Activated T-helper 1 cell treated with anti-CD3 and anti-CD28 coated beads, Interleukin-12 subunit alpha, Interleukin-12 subunit beta, Interleukin-2, Interleukin-4 antibody, amounts not matched to agents 30 ng/mL and 10 ng/mL and 1 ng/mL, durations not matched to agents 14 hours and 24 hours and 36 hours (primary cell): ENCODE measurements at regions not wholly inside any gene's neighbourhood (a gene's known extent, or its start where the extent isn't known, plus 50 kb on each side); places are given as distances from the start of the nearest gene placed in this dataset.

ENCODE experiments used
- DNase-seq: peaks from one replicate; pipeline ENCODE4 v3.0.0; 2021; ENCODE audit warnings: low spot score
- H3K27ac Mint-ChIP-seq: one replicate; pipeline ENCODE4 v1.8.0; 2021; ENCODE audit warnings: mild to moderate bottlenecking, mixed read lengths
- H3K27me3 Mint-ChIP-seq: one replicate; pipeline ENCODE4 v1.8.0; 2022; ENCODE audit warnings: mild to moderate bottlenecking, moderate library complexity, mixed read lengths; ENCODE audit not compliant: insufficient read depth
- H3K36me3 Mint-ChIP-seq: one replicate; pipeline ENCODE4 v1.8.0; 2021; ENCODE audit warnings: low read depth, mixed read lengths
- H3K4me1 Mint-ChIP-seq: one replicate; pipeline ENCODE4 v1.8.0; 2021; ENCODE audit warnings: low read depth, mixed read lengths
- H3K4me3 Mint-ChIP-seq: one replicate; pipeline ENCODE4 v1.8.0; 2021; ENCODE audit warnings: mild to moderate bottlenecking, moderate library complexity, mixed read lengths
- H3K9me3 Mint-ChIP-seq: one replicate; pipeline ENCODE4 v1.8.0; 2021; ENCODE audit warnings: mixed read lengths
- intact Hi-C: fragments of 100-400 bp; cut with micrococcal nuclease; formaldehyde crosslinking; loops from one replicate; pipeline ENCODE4 v1.15.1; 2024

DNA sequence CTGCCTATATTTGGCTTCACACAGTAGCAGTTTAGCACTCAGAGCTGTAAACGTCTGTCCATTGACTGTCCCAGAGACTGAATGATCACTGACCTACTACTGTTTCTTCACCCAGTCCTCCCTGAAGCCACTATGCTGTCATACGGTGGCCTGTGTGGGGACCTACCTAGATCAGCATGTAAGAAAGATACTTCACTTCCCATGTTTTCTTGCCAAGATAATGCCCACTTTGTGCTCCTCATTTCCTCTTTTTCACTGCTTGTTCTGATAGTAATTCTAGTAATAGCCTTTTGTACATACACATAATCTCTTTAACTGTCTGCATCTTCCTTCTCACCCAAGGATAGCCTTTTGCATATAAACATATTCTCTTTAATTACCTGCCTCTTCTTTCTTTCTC is 109.9 kb upstream of the TIAM2 start:
- H3K27ac Mint-ChIP-seq, result no peak overlapping the region
- H3K9me3 Mint-ChIP-seq, result no peaks in the 10 kb centered on the region
- no peaks in the 10 kb centered on the region for H3K27me3 Mint-ChIP-seq
- intact Hi-C loops, result no loop called here
- no peak for DNase-seq
- no peak overlapping the region for H3K4me3 Mint-ChIP-seq
- H3K36me3 Mint-ChIP-seq, result no peaks in the 10 kb centered on the region
- H3K4me1 Mint-ChIP-seq, result no peaks in the 10 kb centered on the region

DNA sequence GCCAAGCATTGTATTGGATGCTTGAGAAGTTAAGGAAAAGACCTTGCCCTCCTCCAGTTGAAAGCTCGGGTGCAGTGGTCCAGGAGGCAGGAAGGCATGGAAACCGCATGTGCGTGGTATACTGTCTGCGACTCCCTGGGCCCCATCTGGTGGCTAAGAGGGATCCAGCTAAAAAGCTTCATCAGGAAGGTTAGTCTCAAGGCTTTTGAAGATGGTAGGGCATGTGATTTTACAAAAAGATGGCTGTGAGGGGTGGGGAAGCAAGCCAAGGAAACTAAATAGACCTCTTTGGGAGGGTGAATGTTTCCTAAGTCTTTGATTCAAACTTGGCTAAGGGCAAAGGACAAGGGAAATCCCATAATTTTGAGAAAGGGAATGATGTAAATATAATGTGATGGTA is 109.1 kb upstream of the TIAM2 start:
- intact Hi-C loops, result no loop called here
- Mint-ChIP-seq H3K27me3 (no peaks in the 10 kb centered on the region), H3K4me3 (no peak overlapping the region), H3K4me1 (no peaks in the 10 kb centered on the region), H3K27ac (no peak overlapping the region), H3K9me3 (no peaks in the 10 kb centered on the region), H3K36me3 (no peaks in the 10 kb centered on the region)
- DNase-seq, result no peak

DNA sequence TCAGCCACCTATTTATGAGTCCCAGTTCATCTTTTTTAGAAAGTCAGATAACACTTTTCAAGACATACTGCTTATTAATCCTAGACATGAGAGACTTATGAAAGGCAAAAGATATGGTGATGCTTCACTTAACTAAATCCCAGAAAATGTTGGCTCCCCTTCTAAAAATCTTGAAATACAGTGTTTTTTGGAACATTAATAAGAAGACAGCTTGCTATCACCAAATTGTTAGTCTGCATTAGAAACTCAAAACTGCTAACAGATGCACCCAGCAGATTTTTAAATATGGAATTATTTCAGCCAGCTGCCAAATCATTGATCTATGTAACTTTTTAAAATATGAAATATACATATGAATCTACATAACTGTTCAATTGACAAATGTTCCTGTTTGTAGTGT is 108.6 kb upstream of the TIAM2 start:
- Mint-ChIP-seq H3K9me3 (no peaks in the 10 kb centered on the region), H3K27ac (no peak overlapping the region), H3K36me3 (no peaks in the 10 kb centered on the region), H3K4me3 (no peak overlapping the region), H3K27me3 (no peaks in the 10 kb centered on the region), H3K4me1 (no peaks in the 10 kb centered on the region)
- DNase-seq, result no peak
- intact Hi-C loops, result no loop called here

DNA sequence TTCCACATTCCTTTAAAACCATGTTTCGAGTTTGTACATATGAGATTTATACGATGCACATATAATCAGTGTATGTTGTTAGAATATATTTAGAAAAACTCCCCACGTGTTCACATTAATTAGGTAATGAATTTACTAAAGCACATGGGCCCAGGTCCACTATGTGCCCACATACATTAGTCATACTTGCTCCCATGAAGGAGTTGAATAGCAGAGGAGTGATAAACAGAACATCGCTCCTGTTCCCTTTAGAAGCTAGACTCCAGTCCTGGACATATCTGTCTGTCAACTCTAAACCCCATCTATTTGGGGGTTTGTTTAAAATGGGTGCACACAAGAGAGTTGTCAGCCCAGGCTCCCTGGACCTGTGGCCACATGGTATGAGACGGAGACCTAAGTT is 108.1 kb upstream of the TIAM2 start:
- Mint-ChIP-seq H3K4me1 (no peaks in the 10 kb centered on the region), H3K9me3 (no peaks in the 10 kb centered on the region), H3K4me3 (no peak overlapping the region), H3K27ac (no peak overlapping the region), H3K27me3 (no peaks in the 10 kb centered on the region), H3K36me3 (no peaks in the 10 kb centered on the region)
- intact Hi-C loops, result no loop called here
- DNase-seq, result no peak

DNA sequence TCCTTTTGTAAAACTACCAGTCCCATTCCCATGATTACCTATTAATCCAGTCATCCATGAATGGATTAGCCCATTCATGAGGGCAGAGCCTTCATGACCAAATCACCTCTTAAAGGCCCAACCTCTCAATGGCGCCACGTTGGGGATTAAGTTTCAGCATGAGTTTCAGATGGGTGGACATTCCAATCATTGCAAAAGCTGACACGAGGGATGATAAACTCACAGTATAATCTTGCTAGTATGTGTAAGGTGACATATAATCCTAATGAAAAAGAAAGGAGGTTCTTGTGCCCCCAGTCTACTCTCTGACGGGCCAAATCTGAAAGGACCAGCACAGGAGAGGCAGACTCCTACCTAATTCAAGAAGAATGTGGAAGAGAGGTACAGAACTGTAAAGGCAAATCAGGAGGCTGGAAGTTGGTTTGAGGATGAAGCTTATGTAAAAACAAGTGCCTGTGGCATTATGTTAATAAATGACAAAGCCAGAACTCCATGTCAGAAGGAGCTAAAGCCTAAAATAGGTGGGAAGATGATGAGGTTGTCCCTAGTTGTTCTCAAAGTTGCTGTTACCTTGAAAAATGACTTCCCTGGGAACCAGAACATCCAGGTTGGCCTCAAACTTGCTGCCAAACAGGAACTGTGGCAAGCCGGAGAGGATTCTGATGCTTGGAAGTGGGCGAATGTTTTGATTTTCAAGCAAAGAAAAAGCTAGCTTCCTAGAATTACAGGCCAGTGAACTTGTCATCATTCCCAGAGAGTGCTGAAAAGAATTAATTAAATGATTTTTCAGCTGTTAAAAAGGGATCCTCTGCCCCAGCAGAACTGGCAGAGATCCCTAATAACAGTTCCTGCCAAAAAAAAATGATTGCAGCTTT is 106.5 kb upstream of the TIAM2 start:
- Mint-ChIP-seq H3K9me3 (no peaks in the 10 kb centered on the region), H3K27ac (no peak overlapping the region), H3K36me3 (no peaks in the 10 kb centered on the region), H3K27me3 (no peaks in the 10 kb centered on the region), H3K4me1 (no peaks in the 10 kb centered on the region), H3K4me3 (no peak overlapping the region)
- intact Hi-C loops, result no loop called here
- DNase-seq, result no peak

DNA sequence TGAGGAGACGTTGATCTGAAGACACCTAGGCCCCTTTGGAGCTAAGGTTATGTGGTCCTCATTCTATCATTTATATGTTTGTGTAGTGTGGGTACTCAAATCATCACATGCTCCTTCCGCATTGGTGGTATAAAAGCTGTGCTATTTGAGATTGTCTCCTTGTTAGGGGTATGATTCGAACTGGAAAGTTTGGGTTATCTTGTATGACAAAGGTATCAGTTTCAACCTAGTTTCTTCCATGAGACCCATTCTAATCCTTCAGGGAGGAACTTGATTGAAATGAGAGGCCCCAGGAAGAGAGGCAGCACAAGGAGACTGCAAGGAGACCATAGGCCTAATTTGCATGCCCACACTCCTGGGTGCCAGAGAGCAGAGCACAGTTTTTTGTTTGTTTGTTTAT is 104.2 kb upstream of the TIAM2 start:
- intact Hi-C loops, result no loop called here
- Mint-ChIP-seq H3K27me3 (no peaks in the 10 kb centered on the region), H3K36me3 (no peaks in the 10 kb centered on the region), H3K4me1 (no peaks in the 10 kb centered on the region), H3K4me3 (no peak overlapping the region), H3K9me3 (no peaks in the 10 kb centered on the region), H3K27ac (no peak overlapping the region)
- no peak for DNase-seq

DNA sequence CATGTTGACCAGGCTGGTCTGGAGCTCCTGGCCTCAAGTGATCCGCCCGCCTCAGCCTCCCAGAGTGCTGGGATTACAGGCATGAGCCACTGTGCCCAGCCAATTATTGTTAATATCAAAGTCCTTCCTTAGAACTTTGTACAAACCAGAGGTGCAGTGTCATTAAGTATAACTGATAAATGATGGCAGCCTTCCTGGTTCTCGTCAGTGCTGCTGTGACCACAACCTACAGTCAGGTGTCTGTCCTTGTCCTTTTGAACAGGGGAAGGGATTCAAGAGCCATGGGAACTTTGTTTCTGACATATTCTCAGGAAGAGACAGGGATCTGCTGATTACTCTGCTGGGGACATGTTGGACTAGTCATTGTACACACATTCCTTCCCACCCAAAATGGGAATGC is 103.2 kb upstream of the TIAM2 start:
- no peak overlapping the region for H3K4me3 Mint-ChIP-seq
- DNase-seq, result no peak
- intact Hi-C loops, result no loop called here
- no peak overlapping the region for H3K27ac Mint-ChIP-seq
- H3K27me3 Mint-ChIP-seq, result no peaks in the 10 kb centered on the region
- H3K9me3 Mint-ChIP-seq, result no peaks in the 10 kb centered on the region
- no peaks in the 10 kb centered on the region for H3K4me1 Mint-ChIP-seq
- no peaks in the 10 kb centered on the region for H3K36me3 Mint-ChIP-seq

DNA sequence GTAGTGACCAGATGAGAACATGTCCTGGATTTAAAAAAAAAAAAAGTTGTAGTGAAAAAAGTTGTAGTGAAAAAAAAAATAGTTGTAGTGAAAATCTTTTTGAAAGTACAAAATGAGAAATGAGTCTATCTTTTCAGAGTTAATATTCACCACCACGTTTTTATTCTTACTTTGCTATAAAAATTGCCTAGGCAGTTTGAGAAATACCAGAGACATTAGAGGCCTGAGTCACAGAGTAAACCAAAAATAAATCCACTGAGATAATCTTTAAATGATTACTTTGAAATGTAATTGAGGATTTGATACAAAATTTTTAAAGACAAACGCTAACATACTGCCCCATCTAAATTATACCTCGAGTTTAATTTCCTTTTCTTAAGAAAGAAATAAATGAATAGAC is 101.2 kb upstream of the TIAM2 start:
- Mint-ChIP-seq H3K4me1 (no peaks in the 10 kb centered on the region), H3K4me3 (no peak overlapping the region), H3K27ac (no peak overlapping the region), H3K27me3 (no peaks in the 10 kb centered on the region), H3K9me3 (no peaks in the 10 kb centered on the region), H3K36me3 (no peaks in the 10 kb centered on the region)
- intact Hi-C loops, result no loop called here
- DNase-seq, result no peak

DNA sequence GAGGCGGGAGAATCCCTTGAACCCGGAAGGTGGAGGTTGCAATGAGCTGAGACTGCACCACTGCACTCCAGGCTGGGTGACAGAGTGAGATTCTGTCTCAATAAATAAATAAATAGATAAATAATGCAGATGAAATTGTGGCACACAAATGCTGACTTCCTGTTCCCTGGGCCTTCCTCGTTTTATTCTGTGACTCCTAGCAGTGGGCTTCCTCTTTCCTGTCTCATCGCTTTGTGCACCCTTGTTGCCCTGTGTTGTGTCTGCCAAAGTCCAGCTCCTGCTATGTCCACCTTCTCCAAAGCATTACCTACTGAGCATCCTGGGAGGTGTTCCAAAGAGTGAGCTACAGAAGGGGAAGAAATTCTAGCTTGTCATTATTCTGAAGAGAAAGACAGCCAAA is 100.2 kb upstream of the TIAM2 start:
- Mint-ChIP-seq H3K36me3 (no peaks in the 10 kb centered on the region), H3K27me3 (no peaks in the 10 kb centered on the region), H3K9me3 (no peaks in the 10 kb centered on the region), H3K27ac (no peak overlapping the region), H3K4me3 (no peak overlapping the region), H3K4me1 (no peaks in the 10 kb centered on the region)
- DNase-seq, result no peak
- intact Hi-C loops, result no loop called here

DNA sequence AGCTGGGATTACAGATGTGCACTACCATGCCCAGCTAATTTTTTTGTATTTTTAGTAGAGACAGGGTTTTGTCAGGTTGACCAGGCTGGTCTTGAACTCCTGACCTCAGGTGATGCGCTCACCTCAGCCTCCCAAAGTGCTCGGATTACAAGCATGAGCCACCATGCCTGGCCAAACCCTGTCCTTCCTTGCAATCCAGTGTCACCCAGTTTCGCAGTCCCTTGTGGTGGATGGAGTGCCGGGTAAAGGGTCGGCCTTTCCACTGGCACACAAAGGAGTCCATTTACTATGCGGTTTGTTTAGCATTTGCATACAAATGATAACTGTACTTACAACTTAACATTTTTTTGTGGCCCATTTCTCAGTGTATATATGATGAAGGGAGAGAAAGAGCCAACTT is 99.3 kb upstream of the TIAM2 start:
- Mint-ChIP-seq H3K36me3 (no peaks in the 10 kb centered on the region), H3K27me3 (no peaks in the 10 kb centered on the region), H3K9me3 (no peaks in the 10 kb centered on the region), H3K4me3 (no peak overlapping the region), H3K27ac (no peak overlapping the region), H3K4me1 (no peaks in the 10 kb centered on the region)
- DNase-seq, result no peak
- intact Hi-C loops, result no loop called here

DNA sequence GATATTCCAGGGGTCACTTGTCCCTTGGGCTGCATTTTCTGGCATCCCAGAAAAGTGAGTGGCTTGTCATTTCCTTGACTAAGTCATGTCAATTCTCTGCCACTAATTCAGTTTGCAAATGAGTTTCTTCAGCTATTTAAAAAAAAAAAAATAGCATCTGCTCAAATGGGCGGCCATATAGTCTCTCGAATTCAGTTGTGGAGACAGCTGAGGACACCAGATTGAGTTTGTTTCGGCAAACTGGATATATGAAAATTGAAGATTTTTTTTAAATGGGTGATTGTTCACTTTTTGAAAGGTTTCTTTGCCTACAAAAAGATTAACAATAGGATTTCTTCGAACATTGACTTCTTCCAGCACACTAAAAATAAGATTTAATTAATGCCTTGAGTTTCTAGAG is 96.3 kb upstream of the TIAM2 start:
- no peaks in the 10 kb centered on the region for H3K9me3 Mint-ChIP-seq
- intact Hi-C loops, result no loop called here
- no peaks in the 10 kb centered on the region for H3K4me1 Mint-ChIP-seq
- H3K4me3 Mint-ChIP-seq, result no peak overlapping the region
- no peaks in the 10 kb centered on the region for H3K36me3 Mint-ChIP-seq
- no peak overlapping the region for H3K27ac Mint-ChIP-seq
- DNase-seq, result no peak
- H3K27me3 Mint-ChIP-seq, result no peaks in the 10 kb centered on the region

DNA sequence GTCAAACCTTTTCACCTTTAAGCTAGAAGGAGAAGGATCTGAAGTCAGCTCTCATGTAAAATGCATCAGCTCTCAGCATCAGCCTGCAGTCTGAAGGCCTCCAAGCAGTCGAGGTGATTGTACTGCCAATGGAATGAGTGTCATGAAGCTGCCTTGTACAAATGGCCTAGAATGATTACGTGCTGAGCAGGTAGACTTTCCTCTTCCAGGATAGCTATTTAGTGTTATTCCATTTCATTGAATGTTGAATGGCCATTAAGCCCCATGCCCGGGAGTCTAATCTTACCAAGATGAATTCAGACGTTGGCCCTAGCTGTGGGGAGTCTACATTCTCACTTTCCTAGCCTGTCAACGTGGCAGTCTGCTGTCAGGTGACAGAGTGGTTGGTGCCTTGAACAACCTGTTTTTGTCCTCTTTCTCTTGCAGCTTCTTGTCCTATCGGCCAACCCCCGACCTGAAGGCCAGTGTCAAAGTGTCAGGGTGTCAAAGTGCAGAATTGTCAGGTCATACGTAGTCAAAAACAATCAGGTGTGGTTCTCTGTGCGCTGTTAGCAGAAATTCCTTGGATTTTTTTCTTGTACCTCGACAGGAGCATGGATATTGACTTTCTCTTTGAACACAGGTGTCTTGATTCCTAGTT is 95.2 kb upstream of the TIAM2 start:
- Mint-ChIP-seq H3K4me1 (no peaks in the 10 kb centered on the region), H3K36me3 (no peaks in the 10 kb centered on the region), H3K27ac (no peak overlapping the region), H3K4me3 (no peak overlapping the region), H3K27me3 (no peaks in the 10 kb centered on the region), H3K9me3 (no peaks in the 10 kb centered on the region)
- no peak for DNase-seq
- intact Hi-C loops, result no loop called here

DNA sequence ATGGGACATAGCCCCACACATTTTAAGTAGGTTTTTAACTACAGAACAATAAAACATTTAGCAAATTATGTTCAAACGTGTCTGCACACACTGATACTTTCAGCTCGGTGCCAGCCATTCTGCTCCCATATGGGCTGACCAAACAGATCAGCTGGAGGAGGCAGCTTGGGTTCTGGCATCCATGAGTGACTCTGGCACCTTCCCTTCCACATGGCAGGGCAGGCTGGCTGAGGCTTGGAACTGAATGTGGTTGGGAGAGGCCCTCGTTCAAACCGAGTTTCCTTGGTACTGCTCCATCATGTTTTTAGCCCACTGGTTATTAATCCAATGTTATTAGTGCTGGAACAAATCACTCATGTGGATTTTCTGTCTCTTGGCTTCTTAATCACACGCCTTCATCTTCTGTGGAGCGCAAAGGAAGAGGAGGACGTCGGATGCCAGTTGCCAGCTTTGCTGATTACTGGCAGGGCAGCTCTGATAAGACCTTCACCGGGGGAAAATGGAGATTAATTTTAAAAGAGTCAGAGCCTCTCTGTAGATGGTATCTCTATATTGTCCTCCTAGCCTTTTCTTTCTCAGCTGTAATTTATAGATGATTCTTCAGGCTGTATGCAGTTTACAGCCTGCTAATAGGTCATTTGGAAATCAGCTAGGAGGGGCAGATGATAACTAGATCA is 93.1 kb upstream of the TIAM2 start:
- Mint-ChIP-seq H3K4me1 (no peaks in the 10 kb centered on the region), H3K27me3 (no peaks in the 10 kb centered on the region), H3K4me3 (no peak overlapping the region), H3K36me3 (no peaks in the 10 kb centered on the region), H3K27ac (no peak overlapping the region), H3K9me3 (no peaks in the 10 kb centered on the region)
- DNase-seq, result no peak
- intact Hi-C loops, result no loop called here
